EL (cell line): ENCODE measurements at regions not wholly inside any gene's neighbourhood (a gene's known extent, or its start where the extent isn't known, plus 50 kb on each side); places are given as distances from the start of the nearest gene placed in this dataset.

Experiments
- DNase-seq: peaks from one replicate; pipeline ENCODE4 v3.0.0-alpha.2; 2016

DNA sequence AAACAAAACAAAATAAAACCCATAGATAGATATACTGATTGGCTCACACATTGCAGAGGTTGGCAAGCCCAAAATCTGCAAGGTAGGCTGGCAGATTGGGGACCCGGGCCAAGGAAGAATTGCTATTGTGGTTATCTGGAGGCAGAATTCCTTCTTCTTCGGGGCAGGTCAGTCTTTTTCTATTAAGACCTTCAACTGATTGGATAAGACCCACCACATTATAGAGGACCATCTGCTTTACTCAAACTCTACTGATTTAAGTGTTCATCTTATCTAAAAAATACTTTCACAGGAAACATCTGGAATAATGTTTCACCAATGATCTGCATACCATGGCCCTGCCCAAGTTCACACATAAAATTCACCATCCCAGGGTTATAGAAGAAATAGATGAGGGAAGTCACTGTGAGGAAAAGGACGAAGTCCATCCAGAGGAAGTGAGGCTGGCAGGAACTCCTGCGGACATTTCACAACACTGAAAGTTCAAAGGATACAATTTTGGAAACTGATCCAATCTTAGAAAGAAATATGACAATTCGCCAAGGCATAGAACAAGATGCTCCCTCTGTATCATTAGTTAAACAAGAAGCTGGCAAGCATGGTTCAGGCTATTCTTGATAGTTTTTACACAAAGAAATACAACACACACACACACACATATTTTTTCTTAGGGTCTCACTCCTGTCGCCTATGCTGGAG lies 127.6 kb upstream of the MED13L start:
- no peak for DNase-seq

GRCh38 chr12:116406529-116406928 lies 129.0 kb upstream of the MED13L start:
- DNase-seq = peak; percentile 94

- no peak for DNase-seq
Measured at GRCh38 chr12:116408489-116409250, 131.2 kb upstream of the MED13L start.

GRCh38 chr12:116411977-116412376 lies 134.5 kb upstream of the MED13L start:
- no peak for DNase-seq

- no peak for DNase-seq
Measured at GRCh38 chr12:116414891-116415290, 137.4 kb upstream of the MED13L start.

- no peak for DNase-seq
Measured at GRCh38 chr12:116415408-116416108, 138.1 kb upstream of the MED13L start.

- peak; percentile 30 for DNase-seq
Measured at GRCh38 chr12:116416166-116416565, 138.7 kb upstream of the MED13L start.

- DNase-seq = no peak
Measured at GRCh38 chr12:116418551-116418950, 140.6 kb upstream of the MAP1LC3B2 start.

- no peak for DNase-seq
Measured at GRCh38 chr12:116420227-116420880, 138.8 kb upstream of the MAP1LC3B2 start.

DNA sequence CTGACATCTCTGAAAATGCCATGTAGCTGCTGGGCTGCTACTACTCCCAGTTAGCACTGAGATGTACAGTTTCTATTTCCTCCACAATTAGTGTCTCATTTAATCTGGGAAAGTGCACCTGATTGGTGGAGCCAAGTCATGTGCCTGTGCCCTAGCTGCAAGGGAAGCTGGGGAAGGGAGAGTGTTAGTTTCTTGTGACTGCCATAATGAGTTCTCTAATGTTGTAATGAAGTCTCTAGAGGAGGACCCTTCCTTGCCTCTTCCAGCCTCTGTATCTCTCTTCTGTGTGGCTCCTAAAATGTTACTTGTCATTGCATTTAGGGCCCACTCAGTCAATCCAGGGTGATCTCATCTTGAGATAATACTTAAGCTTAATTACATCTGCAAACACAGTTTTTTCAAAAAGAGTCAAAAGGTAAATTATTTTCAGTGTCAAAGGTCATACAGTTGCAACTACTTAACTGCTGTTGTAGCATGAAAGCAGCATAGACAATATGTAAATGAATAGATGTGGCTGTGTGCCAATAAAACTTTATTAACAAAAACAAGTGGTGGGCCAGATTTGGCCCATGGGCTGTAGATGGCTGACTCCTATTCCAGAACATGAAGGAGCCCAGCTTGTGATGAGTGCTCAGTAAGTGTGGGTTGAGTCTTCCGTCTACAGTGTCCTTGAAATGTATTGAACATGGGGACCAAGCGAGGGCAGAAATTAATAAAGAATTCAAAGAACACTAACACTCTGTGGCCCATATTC lies 137.2 kb upstream of the MAP1LC3B2 start:
- no peak for DNase-seq

DNA sequence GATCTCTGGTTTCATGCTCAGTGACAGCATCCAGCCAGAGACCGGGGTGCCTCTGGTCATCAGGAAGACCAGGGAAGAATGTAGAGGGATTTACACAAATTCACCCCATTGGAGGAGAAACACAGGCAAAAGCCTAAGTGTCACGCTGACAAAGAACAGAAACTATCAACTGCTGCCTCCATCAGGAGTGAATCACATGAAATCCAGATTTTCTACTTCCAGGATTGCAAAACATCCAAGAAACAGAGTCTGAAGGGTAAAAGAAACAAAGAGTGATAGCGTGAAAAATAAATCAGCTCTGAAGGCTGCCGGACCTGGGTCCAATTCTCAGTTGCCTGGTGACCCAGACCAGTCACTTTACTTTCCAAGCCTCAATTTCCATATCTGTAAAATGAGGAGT lies 136.1 kb upstream of the MAP1LC3B2 start:
- DNase-seq = peak; percentile 57

DNA sequence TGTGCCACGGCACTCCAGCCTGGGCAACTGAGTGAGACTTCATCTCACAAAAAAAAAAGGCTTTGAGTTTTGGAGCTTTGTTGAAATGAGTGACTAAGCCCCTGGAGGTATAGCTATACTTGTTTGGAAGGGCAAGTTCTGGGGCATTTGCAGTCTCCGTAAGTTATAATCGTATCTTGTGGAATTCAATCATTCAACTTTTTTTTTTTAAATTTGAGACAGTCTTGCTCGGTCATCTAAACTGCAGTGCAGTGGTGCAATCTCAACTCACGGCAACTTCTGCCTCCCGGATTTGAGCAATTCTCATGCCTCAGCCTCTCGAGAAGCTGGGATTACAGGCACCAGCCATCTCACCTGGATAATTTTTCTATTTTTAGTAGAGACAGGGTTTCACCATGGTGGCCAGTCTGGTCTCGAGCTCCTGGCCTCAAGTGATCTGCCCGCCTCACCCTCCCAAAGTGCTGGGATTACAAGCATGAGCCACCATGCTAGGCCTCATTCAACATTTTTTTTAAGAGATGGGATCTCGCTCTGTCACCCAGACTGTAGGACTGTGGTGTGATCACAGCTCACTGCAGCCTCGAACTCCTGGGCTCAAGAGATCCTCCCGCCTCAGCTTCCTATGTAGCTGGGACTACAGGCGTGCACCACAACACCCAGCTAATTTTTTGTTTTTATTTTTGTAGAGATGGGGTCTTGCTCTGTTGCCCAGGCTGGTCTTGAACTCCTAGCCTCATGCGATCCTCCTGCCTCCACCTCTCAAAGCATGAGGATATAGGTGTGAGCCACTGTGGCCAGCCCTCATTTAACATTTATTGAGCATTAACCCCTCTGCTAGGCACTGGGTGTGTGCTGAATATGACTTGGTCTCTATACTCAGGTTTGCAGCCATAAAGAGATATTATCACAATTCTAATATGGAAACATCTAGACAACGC lies 133.7 kb upstream of the MAP1LC3B2 start:
- DNase-seq = no peak

DNA sequence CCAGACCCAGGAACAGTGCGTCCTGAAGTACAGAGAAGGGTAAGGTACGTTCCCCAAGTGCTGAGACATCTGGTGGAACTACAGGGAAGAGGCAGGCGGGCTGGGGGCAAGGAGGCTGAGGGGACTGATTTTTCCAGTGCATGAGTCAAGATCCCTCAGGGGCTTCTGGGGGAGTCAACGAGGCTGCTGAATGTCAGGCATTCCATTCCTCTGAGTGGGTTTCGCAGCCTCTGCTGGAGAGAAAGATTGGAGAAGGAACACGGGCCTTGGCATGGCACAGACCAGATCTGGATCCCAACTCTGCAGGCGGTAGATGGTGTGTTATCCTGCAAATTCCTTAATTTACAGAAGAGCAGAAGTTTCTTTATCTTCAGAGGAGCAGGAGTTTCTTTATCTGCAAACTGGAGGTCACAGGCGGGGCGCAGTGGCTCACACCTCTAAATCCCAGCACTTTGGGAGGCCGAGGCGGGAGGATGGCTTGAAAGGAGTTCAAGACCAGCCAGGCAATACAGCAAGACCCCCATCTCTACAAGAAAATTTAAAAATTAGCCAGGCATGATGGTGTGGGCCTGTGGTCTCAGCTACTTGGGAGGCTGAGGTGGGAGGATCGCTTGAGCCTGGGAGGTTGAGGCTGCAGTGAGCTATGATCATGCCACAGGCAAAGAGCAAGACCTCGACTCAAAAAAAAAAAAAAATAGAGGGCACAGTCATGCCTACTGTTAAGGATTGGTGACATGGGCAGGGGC lies 132.6 kb upstream of the MAP1LC3B2 start:
- peak; percentile 100 for DNase-seq

DNA sequence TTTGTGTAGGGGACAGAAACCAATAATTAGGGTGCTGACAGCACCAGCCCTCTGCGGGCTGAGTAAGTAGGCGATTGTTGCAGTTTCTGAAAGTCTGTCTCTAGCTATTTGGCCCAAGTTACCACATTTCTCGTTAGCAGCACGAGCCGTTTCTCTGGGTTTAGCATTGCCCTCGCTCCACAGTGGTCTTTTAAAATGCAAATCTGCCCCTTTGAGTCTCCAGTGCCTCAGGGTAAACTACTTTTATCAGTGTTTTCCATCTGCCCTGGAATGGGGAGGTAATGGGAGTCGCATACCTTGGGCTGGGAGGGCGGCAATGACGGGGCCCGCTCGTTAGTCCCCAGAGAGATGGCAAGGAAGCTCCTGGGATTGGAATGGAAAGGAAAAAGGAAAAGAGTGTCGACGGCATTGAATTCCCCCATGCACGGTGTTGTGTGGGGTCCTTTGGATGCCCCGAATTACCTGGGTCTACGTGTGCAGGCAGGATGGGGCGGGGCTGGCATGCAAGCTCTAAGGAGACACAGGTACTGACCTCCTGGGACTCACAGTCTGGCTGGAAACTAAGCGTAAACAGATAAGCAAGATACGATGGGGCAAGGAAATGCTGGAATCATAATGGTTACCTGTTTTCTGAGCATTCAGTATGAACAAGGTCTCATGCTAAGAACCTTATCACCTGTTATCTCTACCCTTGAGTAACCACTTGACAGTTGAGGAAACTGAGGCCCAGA lies 131.8 kb upstream of the MAP1LC3B2 start:
- DNase-seq = peak; percentile 75

DNA sequence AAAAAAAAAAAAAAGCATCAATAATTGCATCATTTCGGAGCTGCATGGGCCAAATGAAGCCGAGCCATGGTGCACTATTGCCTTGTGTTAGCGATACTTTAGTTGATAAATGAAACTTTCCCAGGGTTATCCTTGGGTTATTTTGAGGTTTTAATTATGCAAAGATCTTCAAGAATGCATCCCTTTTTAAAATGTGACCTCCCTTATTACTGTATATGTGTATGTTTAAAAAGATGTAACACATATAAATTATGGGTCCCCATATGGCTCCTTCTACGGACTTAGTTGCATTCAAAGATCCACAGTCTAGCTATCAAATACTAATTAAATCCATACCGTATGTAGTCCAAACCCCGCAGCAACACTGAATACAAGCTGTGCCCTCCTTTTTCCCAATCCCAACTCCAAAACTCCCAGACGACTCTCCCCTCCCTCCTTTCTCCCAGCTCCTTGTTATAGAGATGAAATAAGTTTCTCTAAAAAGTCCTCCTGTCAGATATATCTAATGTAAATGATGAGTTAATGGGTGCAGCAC lies 129.3 kb upstream of the MAP1LC3B2 start:
- DNase-seq = no peak

GRCh38 chr12:116430911-116431565 lies 128.1 kb upstream of the MAP1LC3B2 start:
- DNase-seq = no peak

- no peak for DNase-seq
Measured at GRCh38 chr12:116431677-116432300, 127.4 kb upstream of the MAP1LC3B2 start.

- peak; percentile 38 for DNase-seq
Measured at GRCh38 chr12:116432314-116432750, 126.8 kb upstream of the MAP1LC3B2 start.
